Pancreas (tissue), 10 donors: ENCODE measurements at regions not wholly inside any gene's neighbourhood (a gene's known extent, or its start where the extent isn't known, plus 50 kb on each side); places are given as distances from the start of the nearest gene placed in this dataset.

Experiments
- ATAC-seq, 4 donors: fragments of 200-7000 bp; cut with Tn5 transposase; one replicate each; pipeline versions ENCODE4 v1.8.0 to v1.9.1; 2020; ENCODE audit warnings: mild to moderate bottlenecking in 4 of 4, moderate library complexity in 4 of 4
- DNase-seq, 6 donors: peaks; one replicate each; pipeline ENCODE4 v3.0.0-alpha.2; 2020
- FAIRE-seq: peaks from 2 replicates; lab custom pipeline; 2012; peaks lifted over from hg19 to GRCh38; lab: Jason Lieb, UNC
- H3K27ac ChIP-seq, 4 donors: fragments of 200-600 bp; sonication (generic); 1 replicate in 3 of 4; 2 replicates in 1 of 4; pipeline versions ENCODE4 v1.5.0 to v1.8.0; 2020
- H3K27me3 ChIP-seq, 4 donors: fragments of 200-600 bp; one replicate each; pipeline ENCODE4 v1.8.0; 2021
- H3K36me3 ChIP-seq, 3 donors: fragments of 200-600 bp; sonication (generic) in 1 of 3; one replicate each; pipeline versions ENCODE4 v1.5.0 to v1.8.0; 2020 to 2021
- H3K4me1 ChIP-seq, 3 donors: fragments of 200-600 bp; one replicate each; pipeline ENCODE4 v1.8.0; 2021
- H3K4me3 ChIP-seq, 4 donors: fragments of 200-600 bp; sonication (generic) in 2 of 4; one replicate each; pipeline versions ENCODE4 v1.5.0 to v1.8.0; 2020 to 2021
- H3K9me3 ChIP-seq, 4 donors: fragments of 200-600 bp; one replicate each; pipeline ENCODE4 v1.8.0; 2021
- CTCF ChIP-seq, 4 donors: fragments of 200-600 bp; sonication (generic) in 3 of 4; IDR thresholded peaks; one replicate each; pipeline versions ENCODE4 v1.5.0 to v1.8.0; 2021; ENCODE audit warnings: antibody characterized with exemption in 4 of 4
- WGBS, 2 donors: extraction: QIAGEN DNeasy Blood & Tissue Kit; methylation state at CpG; one replicate each; pipeline ENCODE4 v1.1.7; 2013; 5-methylcytosine and 5-hydroxymethylcytosine counted together
- intact Hi-C, 3 donors: fragments of 100-400 bp; cut with DNase I; formaldehyde crosslinking; loops; one replicate each; pipeline versions ENCODE4 v1.11.1 to v1.14.2; 2022
- donor health status: healthy with polysubstance abuse.
- donor health status: DM: no; HTN: no; CAD: no; lungs with moderate emphysema.
- donor health status: DM: no; HTN: no; CAD: no.
- donor health status: control.
- donor health status: control.
- donor health status: Bipolar disorder and iron deficiency.
- donor health status: DM: yes; HTN: yes; CAD: no.
- donor health status: DM: no; HTN: no; CAD: no.
- donor health status: DM: no; HTN: no; CAD: no.
- donor health status: DM: yes; HTN: yes; CAD: no.

- Histone ChIP-seq H3K4me3 (no peak overlapping the region), H3K4me1 (no peaks in the 10 kb centered on the region), H3K36me3 (no peaks in the 10 kb centered on the region), H3K9me3 (no peaks in the 10 kb centered on the region), H3K27me3 (no peaks in the 10 kb centered on the region), H3K27ac (no peak overlapping the region)
- ATAC-seq (no peak), FAIRE-seq (no peak), DNase-seq (no peak)
- WGBS, 2 donors: 65 to 72% methylated on average over 4 of the region's 4 CpGs
- no peak for TF ChIP-seq CTCF (IDR thresholded peaks at IDR 0.05)
- intact Hi-C loops: loop anchor here in 1 of 3 donors (5.0 to 10.0 kb wide), 2 partner anchors 157 to 425 kb away; no protein-coding TSS in a partner anchor
Measured at GRCh38 chr6:110527516-110527915, 51.1 kb upstream of the SLC22A16 start.

- intact Hi-C loops: loop anchor here in 1 of 3 donors (5.0 to 10.0 kb wide), 2 partner anchors 158 to 426 kb away; no protein-coding TSS in a partner anchor
- no peaks in the 10 kb centered on the region for H3K9me3 ChIP-seq
- DNase-seq (no peak), ATAC-seq (no peak), FAIRE-seq (no peak)
- no peaks in the 10 kb centered on the region for H3K36me3 ChIP-seq
- no peaks in the 10 kb centered on the region for H3K4me1 ChIP-seq
- H3K27ac ChIP-seq: no peak overlapping the region
- TF ChIP-seq CTCF (IDR thresholded peaks at IDR 0.05): no peak
- WGBS, 2 donors: 51 to 60% methylated on average over 3 of the region's 3 CpGs
- H3K27me3 ChIP-seq: no peaks in the 10 kb centered on the region
- H3K4me3 ChIP-seq: no peak overlapping the region
Measured at GRCh38 chr6:110526726-110527125, 50.3 kb upstream of the SLC22A16 start.
